ENCODE measurements at regions not wholly inside any gene's neighbourhood (a gene's known extent, or its start where the extent isn't known, plus 50 kb on each side); places are given as distances from the start of the nearest gene placed in this dataset.

GRCh38 chr13:74324338-74324737 is 190.1 kb upstream of the KLF12 start:
- no peak for DNase-seq (ENCODE audit: low read depth)
- no peak overlapping the region for H3K4me3 ChIP-seq (ENCODE audit: control insufficient read depth, low read depth, low read length)
- TF ChIP-seq CTCF (IDR thresholded peaks at IDR 0.05; ENCODE audit: control insufficient read depth, insufficient read depth, low read depth, low read length, missing control alignments) = no peak

GRCh38 chr13:74322562-74322961 is 188.4 kb upstream of the KLF12 start:
- H3K4me3 ChIP-seq (ENCODE audit: control insufficient read depth, low read depth, low read length) = no peak overlapping the region
- no peak for TF ChIP-seq CTCF (IDR thresholded peaks at IDR 0.05; ENCODE audit: control insufficient read depth, insufficient read depth, low read depth, low read length, missing control alignments)
- DNase-seq (ENCODE audit: low read depth) = no peak

DNA sequence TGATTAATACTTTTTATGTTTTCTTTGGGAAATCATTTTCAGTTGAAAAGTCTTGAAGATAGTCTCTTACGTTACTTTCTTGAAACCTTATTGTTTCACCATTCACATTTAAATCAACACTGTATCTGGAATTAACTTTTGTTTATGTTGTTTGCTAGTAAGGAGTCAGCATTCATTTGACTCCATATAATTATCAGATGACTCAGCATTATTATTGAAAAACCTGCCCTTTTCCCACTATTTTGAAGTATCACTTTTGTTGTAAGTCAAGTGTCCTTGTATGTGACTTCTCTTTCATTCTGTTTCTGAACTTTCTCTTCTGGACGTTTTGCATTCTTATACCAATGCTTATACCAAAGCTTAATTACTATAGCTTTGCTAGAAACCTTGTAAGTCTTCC is 186.1 kb upstream of the KLF12 start:
- no peak overlapping the region for H3K4me3 ChIP-seq (ENCODE audit: control insufficient read depth, low read depth, low read length)
- no peak for TF ChIP-seq CTCF (IDR thresholded peaks at IDR 0.05; ENCODE audit: control insufficient read depth, insufficient read depth, low read depth, low read length, missing control alignments)
- no peak for DNase-seq (ENCODE audit: low read depth)

DNA sequence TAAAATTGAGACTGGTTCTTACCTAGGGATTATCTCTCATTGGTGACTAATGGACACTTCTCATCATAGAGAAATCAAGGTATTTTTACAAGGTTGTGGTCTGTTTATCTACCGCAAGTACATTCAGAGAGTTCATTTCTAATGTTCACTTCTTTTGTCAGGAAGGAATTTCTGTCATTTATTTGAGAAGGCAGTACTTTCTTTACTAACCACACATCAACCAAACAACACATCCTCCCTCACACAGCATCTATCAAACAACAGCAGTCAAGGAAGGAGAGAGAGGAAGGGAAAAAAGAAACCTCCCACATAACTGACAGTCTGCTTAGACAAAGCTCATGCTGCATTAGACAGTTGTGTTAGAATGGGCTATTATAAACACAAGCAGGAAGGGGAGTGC is 182.3 kb upstream of the KLF12 start:
- no peak for TF ChIP-seq CTCF (IDR thresholded peaks at IDR 0.05; ENCODE audit: control insufficient read depth, insufficient read depth, low read depth, low read length, missing control alignments)
- DNase-seq (ENCODE audit: low read depth) = no peak
- no peak overlapping the region for H3K4me3 ChIP-seq (ENCODE audit: control insufficient read depth, low read depth, low read length)

- DNase-seq (ENCODE audit: low read depth) = no peak
- peak; percentile 17 for TF ChIP-seq CTCF (IDR thresholded peaks at IDR 0.05; ENCODE audit: control insufficient read depth, insufficient read depth, low read depth, low read length, missing control alignments)
- H3K4me3 ChIP-seq (ENCODE audit: control insufficient read depth, low read depth, low read length) = no peak overlapping the region
These were observed 172.3 kb upstream of the KLF12 start for GRCh38 chr13:74306496-74306895.

DNA sequence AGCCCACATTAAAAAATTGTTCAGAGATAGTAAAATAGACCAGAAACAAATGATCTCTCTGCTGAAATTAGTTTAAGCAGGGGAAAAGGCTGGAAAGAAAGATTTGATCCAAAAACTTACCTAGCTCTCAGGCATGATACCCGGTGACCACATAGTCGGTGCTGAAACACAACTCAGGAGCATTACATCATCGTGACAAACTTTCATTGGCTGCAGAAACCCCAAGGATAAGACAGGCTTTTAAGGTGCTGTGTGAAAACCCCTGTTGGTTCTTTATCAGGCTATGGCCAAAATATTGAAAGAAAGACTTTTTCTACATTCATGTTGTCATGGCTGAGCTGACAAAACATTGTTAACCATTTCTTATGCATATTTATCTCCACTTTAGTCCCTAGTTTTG is 171.7 kb upstream of the KLF12 start:
- DNase-seq (ENCODE audit: low read depth) = no peak
- TF ChIP-seq CTCF (IDR thresholded peaks at IDR 0.05; ENCODE audit: control insufficient read depth, insufficient read depth, low read depth, low read length, missing control alignments) = no peak
- no peak overlapping the region for H3K4me3 ChIP-seq (ENCODE audit: control insufficient read depth, low read depth, low read length)
